CD4-positive, alpha-beta T cell (primary cell): ENCODE measurements at regions not wholly inside any gene's neighbourhood (a gene's known extent, or its start where the extent isn't known, plus 50 kb on each side); places are given as distances from the start of the nearest gene placed in this dataset.

Source experiments
- ATAC-seq: fragments of 200-7000 bp; cut with Tn5 transposase; one replicate; pipeline ENCODE4 v1.10.0; 2022; ENCODE audit warnings: mild to moderate bottlenecking; ENCODE audit not compliant: poor library complexity
- CTCF ChIA-PET: fragments of 350-600 bp; sonication (Branson Sonifier 250); formaldehyde crosslinking; loops from one replicate; lab custom pipeline; 2021; ENCODE audit warnings: antibody characterized with exemption, inconsistent platforms; lab: Charles Lee
- POLR2A ChIA-PET: fragments of 350-600 bp; sonication (Branson Sonifier 250); formaldehyde crosslinking; loops from one replicate; lab custom pipeline; 2021; ENCODE audit warnings: antibody characterized with exemption, inconsistent platforms; lab: Charles Lee
- DNase-seq, 14 experiments: peaks; one replicate each; pipeline ENCODE4 v3.0.0-alpha.2; 2013 to 2020; ENCODE audit warnings: mixed read lengths in 2 of 14
- H3K27ac ChIP-seq, 2 donors: one replicate each; pipeline versions ENCODE4 v1.5.1 to v1.7.0; 2013; ENCODE audit warnings: low read length in 2 of 2, low read depth in 1 of 2, mild to moderate bottlenecking in 1 of 2
- H3K27me3 ChIP-seq, 2 experiments: 1 replicate in 1 of 2; 2 replicates in 1 of 2; pipeline versions ENCODE4 v1.6.1 to v1.7.0; 2013; ENCODE audit warnings: low read length in 2 of 2, control low read depth in 1 of 2, mild to moderate bottlenecking in 1 of 2, moderate library complexity in 1 of 2; ENCODE audit not compliant: insufficient read depth in 2 of 2, control insufficient read depth in 1 of 2
- H3K36me3 ChIP-seq: one replicate; pipeline ENCODE4 v1.6.1; 2013; ENCODE audit warnings: low read length, control low read depth; ENCODE audit not compliant: insufficient read depth
- H3K4me1 ChIP-seq: one replicate; pipeline ENCODE4 v1.6.1; 2013; ENCODE audit warnings: low read length, control low read depth; ENCODE audit not compliant: insufficient read depth
- H3K4me3 ChIP-seq: one replicate; pipeline ENCODE4 v1.5.1; 2013; ENCODE audit warnings: mild to moderate bottlenecking, low read length, moderate library complexity
- H3K9me3 ChIP-seq, 2 experiments: 1 replicate in 1 of 2; 2 replicates in 1 of 2; pipeline versions ENCODE4 v1.6.1 to v1.7.0; 2013; ENCODE audit warnings: low read length in 2 of 2, mild to moderate bottlenecking in 2 of 2, control low read depth in 1 of 2, moderate library complexity in 1 of 2; ENCODE audit not compliant: control insufficient read depth in 1 of 2, insufficient read depth in 1 of 2
- H3K27ac Mint-ChIP-seq: one replicate; pipeline ENCODE4 v1.8.0; 2020; ENCODE audit warnings: mixed read lengths
- H3K27me3 Mint-ChIP-seq: one replicate; pipeline ENCODE4 v1.8.0; 2021; ENCODE audit warnings: mixed read lengths
- H3K36me3 Mint-ChIP-seq: one replicate; pipeline ENCODE4 v1.8.0; 2021; ENCODE audit warnings: low read depth, mixed read lengths
- H3K4me1 Mint-ChIP-seq: one replicate; pipeline ENCODE4 v1.8.0; 2021; ENCODE audit warnings: low read depth, mixed read lengths
- H3K4me3 Mint-ChIP-seq: one replicate; pipeline ENCODE4 v1.8.0; 2020; ENCODE audit warnings: mild to moderate bottlenecking, mixed read lengths
- H3K9me3 Mint-ChIP-seq: one replicate; pipeline ENCODE4 v1.8.0; 2020; ENCODE audit warnings: mixed read lengths
- intact Hi-C, 2 experiments: fragments of 100-400 bp; cut with DNase I in 1 of 2; cut with micrococcal nuclease in 1 of 2; formaldehyde crosslinking; loops; one replicate each; pipeline versions ENCODE4 v1.15.1 to v1.9.0; 2023 to 2025; cut with DNase I, micrococcal nuclease
- TF ChIP-seq, protein P1 (sequence below): fragments of 200-600 bp; IDR thresholded peaks from one replicate; pipeline ENCODE4 v1.8.0; 2022; ENCODE audit warnings: antibody characterized with exemption, mild to moderate bottlenecking

DNA sequence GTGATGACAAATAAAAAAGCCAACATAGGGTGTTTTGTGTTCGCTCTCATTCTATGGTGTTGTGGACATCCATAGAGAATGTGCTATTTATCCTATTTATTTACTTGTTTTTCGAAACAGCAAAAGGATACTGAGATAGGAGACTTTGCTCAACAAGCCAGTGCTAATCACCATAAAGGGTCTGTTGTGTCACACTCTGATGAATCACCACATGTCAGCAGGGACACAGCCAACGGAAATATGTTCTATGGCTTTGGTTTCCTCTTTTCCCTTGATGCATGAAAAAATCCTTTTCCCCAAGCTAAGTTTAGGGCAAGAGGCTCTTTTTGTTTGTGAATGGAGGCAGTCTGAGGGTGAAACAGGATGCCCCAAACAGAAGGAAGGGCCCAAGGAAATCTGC, 154.3 kb downstream of the RNF152 start:
- H3K36me3 Mint-ChIP-seq: no peaks in the 10 kb centered on the region
- H3K4me3 ChIP-seq: no peak overlapping the region
- H3K4me3 Mint-ChIP-seq: no peak overlapping the region
- TF ChIP-seq, protein P1, sequence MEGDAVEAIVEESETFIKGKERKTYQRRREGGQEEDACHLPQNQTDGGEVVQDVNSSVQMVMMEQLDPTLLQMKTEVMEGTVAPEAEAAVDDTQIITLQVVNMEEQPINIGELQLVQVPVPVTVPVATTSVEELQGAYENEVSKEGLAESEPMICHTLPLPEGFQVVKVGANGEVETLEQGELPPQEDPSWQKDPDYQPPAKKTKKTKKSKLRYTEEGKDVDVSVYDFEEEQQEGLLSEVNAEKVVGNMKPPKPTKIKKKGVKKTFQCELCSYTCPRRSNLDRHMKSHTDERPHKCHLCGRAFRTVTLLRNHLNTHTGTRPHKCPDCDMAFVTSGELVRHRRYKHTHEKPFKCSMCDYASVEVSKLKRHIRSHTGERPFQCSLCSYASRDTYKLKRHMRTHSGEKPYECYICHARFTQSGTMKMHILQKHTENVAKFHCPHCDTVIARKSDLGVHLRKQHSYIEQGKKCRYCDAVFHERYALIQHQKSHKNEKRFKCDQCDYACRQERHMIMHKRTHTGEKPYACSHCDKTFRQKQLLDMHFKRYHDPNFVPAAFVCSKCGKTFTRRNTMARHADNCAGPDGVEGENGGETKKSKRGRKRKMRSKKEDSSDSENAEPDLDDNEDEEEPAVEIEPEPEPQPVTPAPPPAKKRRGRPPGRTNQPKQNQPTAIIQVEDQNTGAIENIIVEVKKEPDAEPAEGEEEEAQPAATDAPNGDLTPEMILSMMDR: no peak
- intact Hi-C loops: no loop called here
- H3K27me3 Mint-ChIP-seq: peaks cover 13% of the 10 kb centered on the region
- H3K27me3 ChIP-seq: no peaks in the 10 kb centered on the region
- no peaks in the 10 kb centered on the region for H3K4me1 Mint-ChIP-seq
- H3K9me3 ChIP-seq: no peaks in the 10 kb centered on the region
- no peak overlapping the region for H3K27ac ChIP-seq
- ATAC-seq (no peak), DNase-seq (peak in 2 of 14 experiments; percentile 51 to 63)
- H3K36me3 ChIP-seq: no peaks in the 10 kb centered on the region
- ChIA-PET POLR2A (no interaction called here), CTCF (no interaction called here)
- H3K9me3 Mint-ChIP-seq: no peaks in the 10 kb centered on the region
- H3K4me1 ChIP-seq: no peaks in the 10 kb centered on the region
- no peak overlapping the region for H3K27ac Mint-ChIP-seq

DNA sequence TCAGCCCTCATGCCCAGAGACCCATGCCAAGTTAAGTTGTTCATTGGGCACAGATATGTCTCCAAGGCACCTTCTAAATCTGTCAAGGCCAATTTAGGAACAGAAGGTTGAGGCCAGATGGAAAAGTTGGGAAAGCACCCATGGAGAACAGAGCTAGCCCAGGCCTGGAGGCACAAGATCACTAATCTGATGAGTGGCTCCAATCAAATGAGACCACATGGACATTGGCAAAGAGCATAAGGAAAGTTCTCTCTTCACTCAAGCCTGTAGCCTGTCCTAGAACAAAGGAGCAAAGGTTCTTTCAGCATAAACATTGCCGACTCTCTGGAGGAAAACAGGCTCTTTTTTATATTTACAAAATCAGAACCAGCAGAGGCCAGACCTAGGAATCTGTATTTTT, 154.8 kb downstream of the RNF152 start:
- Mint-ChIP-seq H3K4me3 (no peak overlapping the region), H3K9me3 (no peaks in the 10 kb centered on the region), H3K4me1 (no peaks in the 10 kb centered on the region), H3K36me3 (no peaks in the 10 kb centered on the region), H3K27ac (no peak overlapping the region), H3K27me3 (peaks cover 14% of the 10 kb centered on the region)
- peak in 1 of 14 experiments; percentile 6 for DNase-seq
- Histone ChIP-seq H3K27ac (no peak overlapping the region), H3K36me3 (no peaks in the 10 kb centered on the region), H3K4me3 (no peak overlapping the region), H3K4me1 (no peaks in the 10 kb centered on the region), H3K27me3 (peaks cover 0 to 3% of the 10 kb centered on the region in 2 experiments), H3K9me3 (no peaks in the 10 kb centered on the region)
- ChIA-PET CTCF (no interaction called here), POLR2A (no interaction called here)
- no peak for ATAC-seq
- intact Hi-C loops: no loop called here
- TF ChIP-seq, protein P1: no peak

DNA sequence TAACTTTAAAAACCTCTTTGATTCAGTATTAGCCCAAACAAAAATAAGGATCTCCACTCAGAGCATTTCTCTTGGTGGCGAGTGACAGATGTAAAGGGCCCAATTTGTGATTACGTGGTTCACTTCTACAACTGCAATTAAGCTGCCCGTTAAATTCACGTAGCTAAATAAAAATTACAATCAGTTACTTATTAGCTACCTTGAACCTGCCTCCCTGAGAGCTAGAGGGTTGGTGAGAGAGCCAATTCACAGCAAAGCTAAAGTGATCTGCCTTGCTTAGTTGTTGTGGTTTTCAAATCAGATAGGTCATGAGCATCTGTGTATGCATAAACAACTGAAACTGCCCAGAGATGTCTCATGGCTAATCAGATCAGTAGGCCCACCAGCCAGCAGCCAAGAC, 156.7 kb downstream of the RNF152 start:
- POLR2A ChIA-PET: no interaction called here
- Histone ChIP-seq H3K4me1 (no peaks in the 10 kb centered on the region), H3K4me3 (no peak overlapping the region), H3K27me3 (peaks cover 0 to 4% of the 10 kb centered on the region in 2 experiments), H3K27ac (no peak overlapping the region), H3K36me3 (no peaks in the 10 kb centered on the region), H3K9me3 (no peaks in the 10 kb centered on the region)
- Mint-ChIP-seq H3K27ac (no peak overlapping the region), H3K36me3 (no peaks in the 10 kb centered on the region), H3K4me1 (no peaks in the 10 kb centered on the region), H3K27me3 (peaks cover 23% of the 10 kb centered on the region), H3K4me3 (no peak overlapping the region), H3K9me3 (no peaks in the 10 kb centered on the region)
- intact Hi-C loops: no loop called here
- CTCF ChIA-PET: no interaction called here
- TF ChIP-seq, protein P1: no peak
- ATAC-seq (no peak), DNase-seq (no peak)
